NCI-H2227 (cell line): ENCODE measurements at regions not wholly inside any gene's neighbourhood (a gene's known extent, or its start where the extent isn't known, plus 50 kb on each side); places are given as distances from the start of the nearest gene placed in this dataset.

Experiments used
- DNase-seq: peaks from one replicate; lab custom pipeline; 2025; ENCODE audit not compliant: unreplicated experiment; lab: John Stamatoyannopoulos, UW

- no peak for DNase-seq
Observed at GRCh38 chr6:166776571-166776970, 149.5 kb upstream of the RPS6KA2 start.

- DNase-seq: peak; percentile 27
Observed at GRCh38 chr6:166775923-166776220, 148.8 kb upstream of the RPS6KA2 start.

- DNase-seq: peak; percentile 83
Observed at GRCh38 chr6:166775180-166775922, 148.3 kb upstream of the RPS6KA2 start.

- DNase-seq: no peak
Observed at GRCh38 chr6:166774770-166775169, 147.7 kb upstream of the RPS6KA2 start.

- DNase-seq: no peak
Observed at GRCh38 chr6:166774292-166774691, 147.2 kb upstream of the RPS6KA2 start.

- DNase-seq: no peak
Observed at GRCh38 chr6:166772518-166772917, 145.5 kb upstream of the RPS6KA2 start.

GRCh38 chr6:166771701-166772100 lies 144.7 kb upstream of the RPS6KA2 start:
- DNase-seq: no peak

- DNase-seq: no peak
Observed at GRCh38 chr6:166770216-166771116, 143.4 kb upstream of the RPS6KA2 start.

- no peak for DNase-seq
Observed at GRCh38 chr6:166769648-166770047, 142.6 kb upstream of the RPS6KA2 start.

GRCh38 chr6:166768761-166769160 lies 141.7 kb upstream of the RPS6KA2 start:
- no peak for DNase-seq

GRCh38 chr6:166767230-166767629 lies 140.2 kb upstream of the RPS6KA2 start:
- DNase-seq: no peak

- DNase-seq: no peak
Observed at GRCh38 chr6:166766769-166767168, 139.7 kb upstream of the RPS6KA2 start.

GRCh38 chr6:166765234-166765541 lies 138.1 kb upstream of the RPS6KA2 start:
- no peak for DNase-seq

- no peak for DNase-seq
Observed at GRCh38 chr6:166764473-166765233, 137.6 kb upstream of the RPS6KA2 start.

GRCh38 chr6:166763606-166764472 lies 136.8 kb upstream of the RPS6KA2 start:
- no peak for DNase-seq

- DNase-seq: no peak
Observed at GRCh38 chr6:166761801-166762200, 134.8 kb upstream of the RPS6KA2 start.

- no peak for DNase-seq
Observed at GRCh38 chr6:166760288-166760687, 133.2 kb upstream of the RPS6KA2 start.

- no peak for DNase-seq
Observed at GRCh38 chr6:166758136-166758704, 131.2 kb upstream of the RPS6KA2 start.

GRCh38 chr6:166757232-166758135 lies 130.4 kb upstream of the RPS6KA2 start:
- DNase-seq: peak; percentile 24
